ENCODE measurements at regions not wholly inside any gene's neighbourhood (a gene's known extent, or its start where the extent isn't known, plus 50 kb on each side); places are given as distances from the start of the nearest gene placed in this dataset.
"Not testable (repeated sequence)": the region's sequence is repeated elsewhere in the genome, so short reads cannot be mapped to it uniquely, and the experiment has no call there.

- no peak for DNase-seq (ENCODE audit: low read depth, low spot score)
- FAIRE-seq = no peak
Observed at GRCh38 chr6:150696190-150696589, 96.5 kb downstream of the PLEKHG1 start.

GRCh38 chr6:150696918-150697317 is 97.2 kb downstream of the PLEKHG1 start:
- BruUV-seq (replicated peaks); H3K27ac ChIP-seq (ENCODE audit: insufficient read depth, low read depth, low read length); POLR2A ChIA-PET; H3K9ac ChIP-seq (replicated peaks; ENCODE audit: extremely low read depth, insufficient read depth, low read length); H3K36me3 ChIP-seq (ENCODE audit: control insufficient read depth in 2 of 2, extremely low read depth in 1 of 2, insufficient read depth in 2 of 2, low read length in 2 of 2); FAIRE-seq; H3K79me2 ChIP-seq (ENCODE audit: control insufficient read depth, insufficient read depth, low read length); H3K27me3 ChIP-seq (ENCODE audit: control insufficient read depth in 2 of 2, insufficient read depth in 2 of 2, low read length in 2 of 2); H3K4me1 ChIP-seq (ENCODE audit: control insufficient read depth, extremely low read depth, insufficient read depth, low read length); H3K9me1 ChIP-seq (replicated peaks; ENCODE audit: control insufficient read depth, extremely low read depth, insufficient read depth, low read length); intact Hi-C loops (cut with micrococcal nuclease); H4K20me1 ChIP-seq (replicated peaks; ENCODE audit: control insufficient read depth, extremely low read depth, insufficient read depth, low read length); DNase-seq (ENCODE audit: low read depth, low spot score); H3K4me3 ChIP-seq (replicated peaks in 1 of 3; ENCODE audit: insufficient read depth in 1 of 3, low read depth in 1 of 3, low read length in 3 of 3); H3K9me3 ChIP-seq (replicated peaks; ENCODE audit: control insufficient read depth, insufficient read depth, low read length); H3K4me2 ChIP-seq (ENCODE audit: insufficient read depth, low read length); H2AFZ ChIP-seq (ENCODE audit: low read depth, low read length); dilution Hi-C loops (cut with MboI; ENCODE audit: extremely low pct_ligation_motif_present, low sequenced_read_pairs): not testable (repeated sequence)
- CTCF ChIA-PET = interaction anchor here (0.6 to 3.6 kb wide), 2 partner anchors 12 to 120 kb away, joined by 3 to 18 read pairs; no protein-coding TSS in a partner anchor

More at GRCh38 chr6:150696190-150696589, 96.5 kb downstream of the PLEKHG1 start:
- CTCF ChIA-PET = interaction anchor here (1.0 to 3.6 kb wide), 7 partner anchors 9 to 96 kb away, joined by 3 to 18 read pairs (median 4); no protein-coding TSS in a partner anchor
- Histone ChIP-seq H3K27ac (ENCODE audit: insufficient read depth, low read depth, low read length) (no peak overlapping the region), H2AFZ (ENCODE audit: low read depth, low read length) (no peak overlapping the region), H3K4me3 (replicated peaks in 1 of 3; ENCODE audit: insufficient read depth in 1 of 3, low read depth in 1 of 3, low read length in 3 of 3) (no peak overlapping the region), H3K4me2 (ENCODE audit: insufficient read depth, low read length) (no peak overlapping the region), H3K36me3 (ENCODE audit: control insufficient read depth in 2 of 2, extremely low read depth in 1 of 2, insufficient read depth in 2 of 2, low read length in 2 of 2) (no peaks in the 10 kb centered on the region), H3K4me1 (ENCODE audit: control insufficient read depth, extremely low read depth, insufficient read depth, low read length) (no peaks in the 10 kb centered on the region), H3K9me1 (replicated peaks; ENCODE audit: control insufficient read depth, extremely low read depth, insufficient read depth, low read length) (no peaks in the 10 kb centered on the region), H3K79me2 (ENCODE audit: control insufficient read depth, insufficient read depth, low read length) (no peaks in the 10 kb centered on the region), H3K27me3 (ENCODE audit: control insufficient read depth in 2 of 2, insufficient read depth in 2 of 2, low read length in 2 of 2) (no peaks in the 10 kb centered on the region), H4K20me1 (replicated peaks; ENCODE audit: control insufficient read depth, extremely low read depth, insufficient read depth, low read length) (no peaks in the 10 kb centered on the region), H3K9me3 (replicated peaks; ENCODE audit: control insufficient read depth, insufficient read depth, low read length) (no peaks in the 10 kb centered on the region), H3K9ac (replicated peaks; ENCODE audit: extremely low read depth, insufficient read depth, low read length) (no peak overlapping the region)
- no TSS peak for BruUV-seq (replicated peaks)
- no peak for TF ChIP-seq FOS (IDR thresholded peaks at IDR 0.05; ENCODE audit: borderline replicate concordance, insufficient read depth, low read length)
- TF ChIP-seq, protein P1, sequence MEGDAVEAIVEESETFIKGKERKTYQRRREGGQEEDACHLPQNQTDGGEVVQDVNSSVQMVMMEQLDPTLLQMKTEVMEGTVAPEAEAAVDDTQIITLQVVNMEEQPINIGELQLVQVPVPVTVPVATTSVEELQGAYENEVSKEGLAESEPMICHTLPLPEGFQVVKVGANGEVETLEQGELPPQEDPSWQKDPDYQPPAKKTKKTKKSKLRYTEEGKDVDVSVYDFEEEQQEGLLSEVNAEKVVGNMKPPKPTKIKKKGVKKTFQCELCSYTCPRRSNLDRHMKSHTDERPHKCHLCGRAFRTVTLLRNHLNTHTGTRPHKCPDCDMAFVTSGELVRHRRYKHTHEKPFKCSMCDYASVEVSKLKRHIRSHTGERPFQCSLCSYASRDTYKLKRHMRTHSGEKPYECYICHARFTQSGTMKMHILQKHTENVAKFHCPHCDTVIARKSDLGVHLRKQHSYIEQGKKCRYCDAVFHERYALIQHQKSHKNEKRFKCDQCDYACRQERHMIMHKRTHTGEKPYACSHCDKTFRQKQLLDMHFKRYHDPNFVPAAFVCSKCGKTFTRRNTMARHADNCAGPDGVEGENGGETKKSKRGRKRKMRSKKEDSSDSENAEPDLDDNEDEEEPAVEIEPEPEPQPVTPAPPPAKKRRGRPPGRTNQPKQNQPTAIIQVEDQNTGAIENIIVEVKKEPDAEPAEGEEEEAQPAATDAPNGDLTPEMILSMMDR (IDR thresholded peaks at IDR 0.05; ENCODE audit: extremely low read depth in 1 of 2, insufficient read depth in 1 of 2, low read depth in 1 of 2, low read length in 2 of 2) = no peak
- TF ChIP-seq POLR2A (IDR thresholded peaks at IDR 0.05; ENCODE audit: low read depth, low read length) = no peak
- TF ChIP-seq POLR2AphosphoS5 (IDR thresholded peaks at IDR 0.05; ENCODE audit: insufficient read depth, low read depth, low read length) = no peak
- no peak for TF ChIP-seq JUN (IDR thresholded peaks at IDR 0.05; ENCODE audit: borderline replicate concordance, insufficient read depth, insufficient read length, low read depth)
- no peak for TF ChIP-seq EZH2 (IDR thresholded peaks at IDR 0.05; ENCODE audit: borderline replicate concordance, low read depth, low read length, severe bottlenecking)
- no peak for TF ChIP-seq MAX (IDR thresholded peaks at IDR 0.05; ENCODE audit: insufficient read depth, insufficient read length)
- no peak for TF ChIP-seq GATA2 (IDR thresholded peaks at IDR 0.05; ENCODE audit: insufficient read depth, insufficient read length, low read depth, low read length)
- TF ChIP-seq MYC (IDR thresholded peaks at IDR 0.05; ENCODE audit: low read depth, low read length) = no peak
- POLR2A ChIA-PET = no interaction called here
- intact Hi-C loops (cut with micrococcal nuclease) = no loop called here
- dilution Hi-C loops (cut with MboI; ENCODE audit: extremely low pct_ligation_motif_present, low sequenced_read_pairs) = no loop called here

All from endothelial cell of umbilical vein (primary cell).